HepG2 (cell line): ENCODE measurements at regions not wholly inside any gene's neighbourhood (a gene's known extent, or its start where the extent isn't known, plus 50 kb on each side); places are given as distances from the start of the nearest gene placed in this dataset.

Source experiments
- ATF7 ChIP-seq, 2 experiments: fragments of 450-650 bp in 1 of 2; sonication (generic) in 1 of 2; formaldehyde crosslinking in 1 of 2; IDR thresholded peaks; 2 replicates each; pipeline versions ENCODE4 v1.4.0 to v1.6.1; 2016 to 2020; ENCODE audit warnings: antibody characterized with exemption in 1 of 2, mild to moderate bottlenecking in 1 of 2, missing genetic modification reagents in 1 of 2
- BORCS8-MEF2B ChIP-seq: sonication (generic); formaldehyde crosslinking; IDR thresholded peaks from 2 replicates; pipeline ENCODE4 v1.8.0; 2022; ENCODE audit warnings: mild to moderate bottlenecking, missing genetic modification reagents
- HMG20A ChIP-seq: IDR thresholded peaks from 2 replicates; pipeline ENCODE4 v1.6.1; 2016; ENCODE audit warnings: borderline replicate concordance
- KLF15 ChIP-seq: sonication (generic); formaldehyde crosslinking; IDR thresholded peaks from 2 replicates; pipeline ENCODE4 v1.8.1; 2023; ENCODE audit warnings: borderline replicate concordance, mild to moderate bottlenecking, inconsistent platforms, missing genetic modification reagents, mixed read lengths
- SOX13 ChIP-seq, 3 experiments: fragments of 450-650 bp in 1 of 3; sonication (generic) in 1 of 3; formaldehyde crosslinking in 1 of 3; IDR thresholded peaks in 2 of 3; conservative IDR thresholded peaks in 1 of 3; 2 replicates each; pipeline versions ENCODE4 v1.5.0 to v1.6.1; 2016 to 2020; ENCODE audit warnings: antibody characterized with exemption in 1 of 3, mild to moderate bottlenecking in 1 of 3, missing compliant biosample characterization in 1 of 3, missing genetic modification reagents in 1 of 3, moderate library complexity in 1 of 3
- ZNF331 ChIP-seq: sonication (generic); formaldehyde crosslinking; IDR thresholded peaks from 2 replicates; pipeline ENCODE4 v1.4.0; 2020; ENCODE audit warnings: missing genetic modification reagents
- ZNF468 ChIP-seq: sonication (generic); formaldehyde crosslinking; IDR thresholded peaks from 2 replicates; pipeline ENCODE4 v1.8.0; 2022; ENCODE audit warnings: mild to moderate bottlenecking, moderate library complexity, missing genetic modification reagents
- TF ChIP-seq, protein P1 (sequence below): sonication (generic); formaldehyde crosslinking; IDR thresholded peaks from 2 replicates; pipeline ENCODE4 v1.4.0; 2020; ENCODE audit warnings: mild to moderate bottlenecking, missing genetic modification reagents
- TF ChIP-seq, protein P2 (sequence below): sonication (generic); formaldehyde crosslinking; IDR thresholded peaks from 2 replicates; pipeline ENCODE4 v1.4.0; 2020; ENCODE audit warnings: missing genetic modification reagents, mild to moderate bottlenecking, borderline replicate concordance

DNA sequence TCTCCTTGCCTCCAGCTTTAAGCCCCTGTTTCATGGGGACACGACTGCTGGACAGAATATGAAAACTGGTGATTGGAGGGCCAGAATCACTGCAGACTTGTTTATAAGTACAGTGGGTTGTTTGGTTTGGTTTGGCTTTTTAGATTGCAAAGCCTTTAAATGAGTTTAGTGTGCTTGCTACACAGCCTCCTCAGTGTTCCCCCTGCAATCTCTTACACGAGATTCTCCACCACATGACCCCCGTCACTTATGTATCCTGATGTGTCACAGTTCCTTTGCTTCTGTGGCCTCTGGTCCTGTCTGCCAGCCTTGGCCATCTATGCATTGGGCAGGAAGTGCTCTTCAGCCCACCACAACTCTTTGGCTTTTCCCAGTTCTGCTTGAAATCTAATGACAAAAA, 103.7 kb upstream of the ANKRD1 start (continued):
- TF ChIP-seq, protein P1, sequence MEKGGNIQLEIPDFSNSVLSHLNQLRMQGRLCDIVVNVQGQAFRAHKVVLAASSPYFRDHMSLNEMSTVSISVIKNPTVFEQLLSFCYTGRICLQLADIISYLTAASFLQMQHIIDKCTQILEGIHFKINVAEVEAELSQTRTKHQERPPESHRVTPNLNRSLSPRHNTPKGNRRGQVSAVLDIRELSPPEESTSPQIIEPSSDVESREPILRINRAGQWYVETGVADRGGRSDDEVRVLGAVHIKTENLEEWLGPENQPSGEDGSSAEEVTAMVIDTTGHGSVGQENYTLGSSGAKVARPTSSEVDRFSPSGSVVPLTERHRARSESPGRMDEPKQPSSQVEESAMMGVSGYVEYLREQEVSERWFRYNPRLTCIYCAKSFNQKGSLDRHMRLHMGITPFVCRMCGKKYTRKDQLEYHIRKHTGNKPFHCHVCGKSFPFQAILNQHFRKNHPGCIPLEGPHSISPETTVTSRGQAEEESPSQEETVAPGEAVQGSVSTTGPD (CRISPR knock-in tag), result no peak
- TF ChIP-seq BORCS8-MEF2B (CRISPR knock-in tag) (no peak), ZNF331 (CRISPR knock-in tag) (no peak), KLF15 (CRISPR knock-in tag) (no peak), ZNF468 (CRISPR knock-in tag) (no peak), SOX13 (IDR thresholded peaks at IDR 0.05) (no peak), SOX13 (CRISPR knock-in tag; conservative IDR thresholded peaks at IDR 0.05 in 1 of 2, IDR thresholded peaks at IDR 0.05 in 1 of 2) (no peak), ATF7 (IDR thresholded peaks at IDR 0.05) (no peak), ATF7 (CRISPR knock-in tag; IDR thresholded peaks at IDR 0.05) (no peak), HMG20A (no peak)
- TF ChIP-seq, protein P2, sequence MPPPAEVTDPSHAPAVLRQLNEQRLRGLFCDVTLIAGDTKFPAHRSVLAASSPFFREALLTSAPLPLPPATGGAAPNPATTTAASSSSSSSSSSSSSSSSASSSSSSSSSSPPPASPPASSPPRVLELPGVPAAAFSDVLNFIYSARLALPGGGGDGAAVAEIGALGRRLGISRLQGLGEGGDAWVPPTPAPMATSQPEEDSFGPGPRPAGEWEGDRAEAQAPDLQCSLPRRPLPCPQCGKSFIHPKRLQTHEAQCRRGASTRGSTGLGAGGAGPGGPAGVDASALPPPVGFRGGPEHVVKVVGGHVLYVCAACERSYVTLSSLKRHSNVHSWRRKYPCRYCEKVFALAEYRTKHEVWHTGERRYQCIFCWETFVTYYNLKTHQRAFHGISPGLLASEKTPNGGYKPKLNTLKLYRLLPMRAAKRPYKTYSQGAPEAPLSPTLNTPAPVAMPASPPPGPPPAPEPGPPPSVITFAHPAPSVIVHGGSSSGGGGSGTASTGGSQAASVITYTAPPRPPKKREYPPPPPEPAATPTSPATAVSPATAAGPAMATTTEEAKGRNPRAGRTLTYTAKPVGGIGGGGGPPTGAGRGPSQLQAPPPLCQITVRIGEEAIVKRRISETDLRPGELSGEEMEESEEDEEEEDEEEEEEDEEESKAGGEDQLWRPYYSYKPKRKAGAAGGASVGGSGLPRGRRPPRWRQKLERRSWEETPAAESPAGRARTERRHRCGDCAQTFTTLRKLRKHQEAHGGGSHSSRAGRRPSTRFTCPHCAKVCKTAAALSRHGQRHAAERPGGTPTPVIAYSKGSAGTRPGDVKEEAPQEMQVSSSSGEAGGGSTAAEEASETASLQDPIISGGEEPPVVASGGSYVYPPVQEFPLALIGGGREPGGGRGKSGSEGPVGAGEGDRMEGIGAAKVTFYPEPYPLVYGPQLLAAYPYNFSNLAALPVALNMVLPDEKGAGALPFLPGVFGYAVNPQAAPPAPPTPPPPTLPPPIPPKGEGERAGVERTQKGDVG, result no peak
- TF ChIP-seq, all 625 proteins: peak for 0
